HUES48 (cell line): ENCODE measurements at regions not wholly inside any gene's neighbourhood (a gene's known extent, or its start where the extent isn't known, plus 50 kb on each side); places are given as distances from the start of the nearest gene placed in this dataset.

Experiments
- H3K27ac ChIP-seq: one replicate; pipeline ENCODE4 v1.7.0; 2013; ENCODE audit warnings: low read depth, low read length, inconsistent platforms
- H3K27me3 ChIP-seq: 2 replicates; pipeline ENCODE4 v1.6.1; 2013; ENCODE audit warnings: mild to moderate bottlenecking, low read length; ENCODE audit not compliant: control insufficient read depth, insufficient read depth
- H3K36me3 ChIP-seq: 2 replicates; pipeline ENCODE4 v1.6.1; 2013; ENCODE audit warnings: low read length; ENCODE audit not compliant: control insufficient read depth, insufficient read depth
- H3K4me1 ChIP-seq: 2 replicates; pipeline ENCODE4 v1.6.1; 2013; ENCODE audit warnings: mild to moderate bottlenecking, low read length; ENCODE audit not compliant: control insufficient read depth, insufficient read depth
- H3K4me3 ChIP-seq: 2 replicates; pipeline ENCODE4 v1.5.1; 2013; ENCODE audit warnings: mild to moderate bottlenecking, low read depth, low read length
- H3K9ac ChIP-seq: 2 replicates; pipeline ENCODE4 v1.6.1; 2013; ENCODE audit warnings: mild to moderate bottlenecking, low read depth, low read length, moderate library complexity
- H3K9me3 ChIP-seq: 2 replicates; pipeline ENCODE4 v1.6.1; 2013; ENCODE audit warnings: low read length; ENCODE audit not compliant: control insufficient read depth, insufficient read depth

DNA sequence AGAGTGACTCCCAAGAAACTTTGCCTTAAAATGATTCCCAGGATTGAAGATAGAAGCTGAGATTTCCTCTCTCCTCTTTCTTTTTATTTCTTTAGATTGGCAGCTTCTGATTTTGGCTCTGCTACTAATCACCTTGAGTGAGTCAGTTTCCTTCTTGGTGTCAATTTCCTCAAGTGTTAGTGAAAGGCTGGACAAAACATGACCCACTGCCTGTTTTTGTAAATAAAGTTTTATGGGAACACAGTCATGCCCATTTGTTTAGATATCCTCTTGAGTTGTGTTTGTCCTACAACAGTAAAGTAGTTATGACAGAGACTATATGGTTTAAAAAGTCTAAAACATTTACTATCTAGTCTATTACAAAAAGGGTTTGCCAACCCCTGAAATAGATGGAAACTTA, 227.2 kb upstream of the TBX3 start:
- H3K4me1 ChIP-seq = no peaks in the 10 kb centered on the region
- H3K27ac ChIP-seq = no peak overlapping the region
- no peaks in the 10 kb centered on the region for H3K9me3 ChIP-seq
- H3K36me3 ChIP-seq = no peaks in the 10 kb centered on the region
- no peak overlapping the region for H3K9ac ChIP-seq
- H3K27me3 ChIP-seq = no peaks in the 10 kb centered on the region
- no peak overlapping the region for H3K4me3 ChIP-seq

DNA sequence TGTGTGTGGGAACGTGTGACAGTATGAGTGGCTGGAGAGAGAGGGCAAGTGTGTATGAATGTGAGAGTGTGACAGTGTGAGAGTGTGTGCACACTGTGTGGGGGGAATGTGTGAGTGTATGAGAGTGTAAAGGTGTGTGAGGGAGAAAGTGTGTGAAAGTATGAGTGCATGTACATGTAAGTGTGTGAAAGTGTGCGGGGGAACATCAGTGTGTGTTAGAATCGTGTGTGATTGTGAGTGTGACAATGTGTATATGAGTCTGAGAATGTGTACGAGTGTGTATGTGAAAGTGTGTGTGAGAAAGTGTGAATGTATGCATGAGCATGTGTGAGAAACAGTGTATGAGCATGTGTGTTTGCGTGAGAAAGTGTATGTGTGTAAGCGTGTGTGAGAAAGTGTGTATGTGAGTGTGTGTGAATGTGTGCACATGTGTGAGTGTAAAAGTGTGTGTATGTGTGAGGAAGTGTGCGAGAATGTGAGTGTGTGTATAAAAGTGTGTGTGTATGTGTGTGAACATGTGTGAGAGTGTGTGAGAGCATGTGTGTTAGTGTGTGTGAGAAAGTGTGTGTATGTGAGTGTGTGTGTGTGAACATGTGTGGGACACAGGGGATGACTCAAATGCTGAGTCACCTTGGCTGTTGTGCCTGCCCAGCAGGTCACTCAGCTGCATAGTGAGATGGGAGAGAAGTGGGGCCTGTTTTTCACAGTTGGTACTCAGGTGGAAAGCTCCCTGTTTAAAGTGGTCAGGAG, 220.5 kb upstream of the TBX3 start:
- no peak overlapping the region for H3K4me3 ChIP-seq
- H3K36me3 ChIP-seq = no peaks in the 10 kb centered on the region
- H3K27ac ChIP-seq = no peak overlapping the region
- H3K27me3 ChIP-seq = no peaks in the 10 kb centered on the region
- no peak overlapping the region for H3K9ac ChIP-seq
- H3K9me3 ChIP-seq = no peaks in the 10 kb centered on the region
- no peaks in the 10 kb centered on the region for H3K4me1 ChIP-seq

DNA sequence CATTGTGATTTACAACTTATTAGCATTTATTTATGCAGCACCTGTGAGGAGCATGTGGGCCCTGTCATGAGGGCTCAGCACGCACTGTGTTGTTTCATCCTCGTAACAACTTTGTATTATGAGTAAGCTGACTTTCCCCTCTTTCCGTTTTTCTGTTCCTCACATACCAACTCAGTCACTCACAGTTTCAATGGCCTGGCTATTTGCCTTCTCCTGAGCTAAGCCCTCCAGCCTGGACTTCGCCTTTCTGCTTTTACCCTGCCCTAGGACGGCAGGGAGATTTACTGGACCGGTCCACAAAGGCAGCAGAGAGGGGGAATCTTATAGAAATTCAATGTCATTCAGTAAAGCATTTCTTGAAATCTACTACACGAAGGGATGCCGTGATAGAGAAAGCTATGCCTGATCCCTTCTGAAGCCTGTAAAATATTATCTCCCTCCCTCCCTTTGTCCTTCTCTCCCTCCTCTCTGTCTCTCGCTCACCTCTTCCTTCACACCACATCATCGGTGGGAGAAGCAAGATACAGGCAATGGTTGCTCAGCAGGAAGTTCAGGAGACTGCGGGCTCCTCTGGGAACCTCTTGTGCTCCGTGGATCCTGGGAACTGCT, 219.2 kb upstream of the TBX3 start:
- H3K27ac ChIP-seq = no peak overlapping the region
- H3K4me3 ChIP-seq = no peak overlapping the region
- H3K4me1 ChIP-seq = no peaks in the 10 kb centered on the region
- no peak overlapping the region for H3K9ac ChIP-seq
- H3K36me3 ChIP-seq = no peaks in the 10 kb centered on the region
- no peaks in the 10 kb centered on the region for H3K9me3 ChIP-seq
- no peaks in the 10 kb centered on the region for H3K27me3 ChIP-seq

DNA sequence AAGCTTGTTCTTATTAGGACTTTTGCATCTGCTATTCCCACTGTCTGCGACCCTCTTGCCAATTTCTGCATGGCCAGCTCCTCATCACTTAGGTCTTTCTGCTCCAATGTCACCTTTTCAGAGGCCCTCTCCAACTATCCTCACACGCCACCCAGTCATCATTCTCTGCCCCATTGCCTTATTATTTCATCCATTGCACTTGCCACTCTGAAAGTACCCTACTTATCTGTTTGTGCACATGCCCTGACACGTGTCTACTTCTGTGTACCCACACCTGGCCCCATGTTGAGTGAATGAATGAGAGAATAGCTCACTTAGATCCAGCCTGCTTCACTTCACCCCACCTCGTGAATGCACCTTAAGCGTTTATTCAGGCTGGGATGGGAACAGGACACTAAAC, 218.7 kb upstream of the TBX3 start:
- Histone ChIP-seq H3K4me3 (no peak overlapping the region), H3K9ac (no peak overlapping the region), H3K27ac (no peak overlapping the region), H3K36me3 (no peaks in the 10 kb centered on the region), H3K9me3 (no peaks in the 10 kb centered on the region), H3K4me1 (no peaks in the 10 kb centered on the region), H3K27me3 (no peaks in the 10 kb centered on the region)

DNA sequence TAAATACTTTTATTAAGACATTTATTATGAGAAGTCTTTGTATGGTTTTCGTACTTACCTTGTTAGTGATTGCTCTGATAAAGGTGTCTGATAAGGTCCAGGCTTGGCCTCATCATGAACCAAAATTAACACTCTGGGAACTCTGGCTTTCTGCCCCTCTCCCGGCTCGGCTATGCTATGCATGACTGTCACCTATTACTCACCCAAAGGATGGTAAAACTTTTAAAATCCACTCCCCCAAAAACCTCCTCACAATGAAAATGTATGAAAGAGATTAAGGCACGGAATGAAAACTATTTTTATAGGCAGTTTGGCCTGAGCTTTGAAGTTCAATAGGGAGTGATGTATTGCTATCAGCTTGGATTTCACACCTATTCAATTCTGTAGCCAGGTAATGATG, 217.3 kb upstream of the TBX3 start:
- Histone ChIP-seq H3K9ac (no peak overlapping the region), H3K4me1 (no peaks in the 10 kb centered on the region), H3K9me3 (no peaks in the 10 kb centered on the region), H3K4me3 (no peak overlapping the region), H3K27me3 (no peaks in the 10 kb centered on the region), H3K27ac (no peak overlapping the region), H3K36me3 (no peaks in the 10 kb centered on the region)

DNA sequence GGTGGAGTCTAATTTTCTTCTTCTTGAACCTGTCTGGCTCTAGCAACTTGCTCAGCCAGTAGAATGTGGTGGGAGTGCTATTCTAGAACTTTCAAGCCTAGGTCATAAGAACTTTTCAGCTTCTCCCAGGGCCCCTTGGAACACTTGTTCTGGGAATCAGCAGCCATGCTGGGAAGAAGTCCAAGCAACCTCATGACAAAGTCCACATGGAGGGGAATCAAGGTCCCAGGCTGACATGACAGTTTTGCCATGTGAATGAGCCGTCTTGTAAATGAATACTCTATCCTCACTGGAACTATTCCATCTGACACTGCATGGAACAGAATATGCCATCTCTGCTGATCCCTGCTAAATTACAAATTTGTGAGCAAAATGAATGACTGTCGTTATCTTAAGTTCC, 214.2 kb upstream of the TBX3 start:
- no peaks in the 10 kb centered on the region for H3K27me3 ChIP-seq
- H3K4me1 ChIP-seq = 0 out of 2 replicates have a peak, but pooled peaks cover 3% of the 10 kb centered on the region
- no peak overlapping the region for H3K27ac ChIP-seq
- H3K36me3 ChIP-seq = no peaks in the 10 kb centered on the region
- H3K4me3 ChIP-seq = no peak overlapping the region
- H3K9me3 ChIP-seq = no peaks in the 10 kb centered on the region
- no peak overlapping the region for H3K9ac ChIP-seq

DNA sequence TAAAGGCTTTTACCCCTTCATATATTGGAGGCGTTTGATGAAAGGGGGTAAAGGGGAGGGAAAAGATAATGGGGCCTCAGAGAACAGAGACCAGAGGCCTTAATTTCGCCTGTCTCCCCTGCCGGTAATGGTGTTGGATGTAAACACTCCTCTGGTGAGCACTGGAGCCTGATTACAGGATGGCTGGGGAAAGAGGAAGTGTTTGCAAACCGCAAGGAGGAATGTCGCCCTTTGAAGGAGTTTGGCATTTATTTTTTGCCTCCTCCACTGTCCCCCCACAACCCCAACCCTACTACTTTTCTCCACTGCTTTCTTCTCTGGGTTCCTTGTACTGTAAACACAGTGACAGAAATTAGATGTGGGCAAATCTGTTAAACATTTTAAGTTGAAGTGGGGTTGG, 211.9 kb upstream of the TBX3 start:
- no peaks in the 10 kb centered on the region for H3K9me3 ChIP-seq
- H3K27me3 ChIP-seq = no peaks in the 10 kb centered on the region

DNA sequence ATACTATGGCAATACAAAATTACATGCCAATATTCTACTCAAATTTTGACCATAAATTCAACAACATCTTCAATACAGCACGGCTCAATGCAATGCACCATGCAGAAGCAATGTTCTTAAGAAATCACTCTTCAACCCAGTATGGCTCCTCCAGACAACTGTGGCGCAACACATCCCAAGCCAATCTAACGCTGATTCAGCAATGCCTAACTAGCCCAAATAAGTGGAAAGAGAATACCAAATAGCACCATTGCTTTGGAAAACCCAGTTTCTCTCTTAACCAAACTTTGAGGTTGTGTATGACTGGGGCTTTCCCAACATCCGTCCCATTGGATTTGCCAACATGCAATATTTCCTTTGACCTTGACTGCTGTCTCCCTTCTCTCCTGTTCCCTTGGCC, 211.1 kb upstream of the TBX3 start:
- no peaks in the 10 kb centered on the region for H3K36me3 ChIP-seq
- H3K27ac ChIP-seq = no peak overlapping the region
- no peak overlapping the region for H3K9ac ChIP-seq
- H3K27me3 ChIP-seq = no peaks in the 10 kb centered on the region
- 0 out of 2 replicates have a peak, but pooled peaks cover 3% of the 10 kb centered on the region for H3K4me1 ChIP-seq
- no peaks in the 10 kb centered on the region for H3K9me3 ChIP-seq
- no peak overlapping the region for H3K4me3 ChIP-seq

More for the DNA sequence above, 211.9 kb upstream of the TBX3 start:
- Histone ChIP-seq H3K36me3 (no peaks in the 10 kb centered on the region), H3K4me3 (no peak overlapping the region), H3K9ac (no peak overlapping the region), H3K27ac (no peak overlapping the region), H3K4me1 (0 out of 2 replicates have a peak, but pooled peaks cover 3% of the 10 kb centered on the region)

DNA sequence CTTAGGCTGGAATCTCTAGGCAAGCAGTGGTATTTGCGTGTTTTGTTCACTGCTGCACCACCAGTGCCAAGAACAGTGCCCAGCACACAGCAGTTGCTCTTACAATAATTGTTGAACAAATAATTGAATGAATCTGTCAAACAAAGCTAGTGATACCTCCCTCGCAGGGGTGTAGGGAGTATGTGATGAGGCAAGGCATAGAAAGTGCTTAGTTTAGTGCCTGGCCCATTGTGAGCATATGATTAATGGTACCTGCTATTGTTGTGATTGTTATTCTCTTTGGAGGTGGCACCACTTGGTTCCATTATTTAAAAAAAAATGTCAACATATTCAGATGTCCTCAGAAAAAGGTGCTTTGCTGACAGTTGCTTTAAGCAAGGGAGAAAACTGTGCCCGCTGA, 210.1 kb upstream of the TBX3 start:
- no peak overlapping the region for H3K27ac ChIP-seq
- H3K9me3 ChIP-seq = no peaks in the 10 kb centered on the region
- 0 out of 2 replicates have a peak, but pooled peaks cover 3% of the 10 kb centered on the region for H3K4me1 ChIP-seq
- H3K36me3 ChIP-seq = no peaks in the 10 kb centered on the region
- no peaks in the 10 kb centered on the region for H3K27me3 ChIP-seq
- no peak overlapping the region for H3K9ac ChIP-seq
- no peak overlapping the region for H3K4me3 ChIP-seq

DNA sequence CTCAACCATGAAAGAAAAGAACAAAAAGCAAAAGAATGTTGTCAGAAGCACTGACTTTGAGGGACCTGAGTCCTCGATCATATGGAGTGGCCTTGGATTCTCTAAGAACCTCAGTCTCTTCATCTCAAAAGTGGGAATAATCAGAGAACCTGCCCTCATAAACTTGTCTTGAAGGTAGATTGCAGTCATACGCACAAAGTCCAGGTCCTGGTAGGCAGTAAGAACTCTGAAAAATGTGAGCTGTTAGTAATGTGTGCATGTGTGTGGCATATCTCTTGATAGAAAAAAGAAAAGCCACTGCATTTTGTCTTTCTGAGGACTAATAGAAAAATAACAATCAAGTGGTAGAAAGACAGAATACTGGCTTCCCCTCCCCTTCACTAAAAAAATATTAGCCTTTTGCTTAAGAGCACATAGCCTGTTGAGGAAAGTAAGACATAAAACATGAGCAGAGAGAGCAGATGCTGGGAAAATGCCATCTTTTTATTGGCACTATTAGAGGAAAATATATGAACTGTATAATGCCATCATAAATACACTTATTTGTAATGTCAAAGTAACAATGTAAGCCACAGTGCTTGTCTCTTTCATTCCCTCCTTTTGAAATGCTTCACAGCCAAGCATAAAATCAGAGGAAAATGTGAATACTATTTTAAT, 205.1 kb upstream of the TBX3 start:
- H3K4me1 ChIP-seq = no peaks in the 10 kb centered on the region
- H3K36me3 ChIP-seq = no peaks in the 10 kb centered on the region
- no peaks in the 10 kb centered on the region for H3K27me3 ChIP-seq
- H3K9me3 ChIP-seq = no peaks in the 10 kb centered on the region
- H3K4me3 ChIP-seq = no peak overlapping the region
- H3K27ac ChIP-seq = no peak overlapping the region
- no peak overlapping the region for H3K9ac ChIP-seq

DNA sequence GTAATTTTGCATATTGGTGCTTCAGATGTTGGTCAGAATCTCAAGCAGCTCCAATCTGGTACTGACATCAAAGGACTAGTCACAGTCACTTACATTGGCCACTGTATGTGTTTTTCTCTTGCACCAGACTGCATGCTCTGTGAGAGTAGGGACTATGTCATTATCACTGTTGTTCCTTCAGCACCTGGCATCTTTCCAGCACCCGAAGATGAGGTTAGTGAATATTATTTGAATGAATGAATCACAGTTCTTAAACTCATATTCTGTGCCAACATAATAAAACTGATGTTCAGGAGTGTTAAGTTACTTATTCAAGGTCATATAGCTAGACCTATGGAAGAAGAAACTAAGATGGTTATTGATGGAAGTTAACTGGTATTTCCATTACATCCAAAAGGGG, 204.5 kb upstream of the TBX3 start:
- H3K36me3 ChIP-seq = no peaks in the 10 kb centered on the region

More for the DNA sequence above, 204.5 kb upstream of the TBX3 start:
- Histone ChIP-seq H3K4me3 (no peak overlapping the region), H3K4me1 (no peaks in the 10 kb centered on the region), H3K27me3 (no peaks in the 10 kb centered on the region), H3K27ac (no peak overlapping the region), H3K9me3 (no peaks in the 10 kb centered on the region), H3K9ac (no peak overlapping the region)
